NT2/D1 (cell line): ENCODE measurements at regions not wholly inside any gene's neighbourhood (a gene's known extent, or its start where the extent isn't known, plus 50 kb on each side); places are given as distances from the start of the nearest gene placed in this dataset.

Source experiments
- YY1 ChIP-seq: IDR thresholded peaks from 2 replicates; pipeline ENCODE4 v1.6.1; 2011; ENCODE audit not compliant: insufficient read length, insufficient read depth
- ZNF274 ChIP-seq: IDR thresholded peaks from 2 replicates; pipeline ENCODE4 v1.6.1; 2011; ENCODE audit warnings: mild to moderate bottlenecking, low read depth, low read length

GRCh38 chr5:25448646-25449045, 803.9 kb upstream of the CDH10 start:
- TF ChIP-seq ZNF274 = no peak
- no peak for TF ChIP-seq YY1
